Skeletal muscle satellite cell (primary cell): ENCODE measurements at regions not wholly inside any gene's neighbourhood (a gene's known extent, or its start where the extent isn't known, plus 50 kb on each side); places are given as distances from the start of the nearest gene placed in this dataset.

Source experiments
- H3K27me3 ChIP-seq: 2 replicates; pipeline ENCODE4 v1.7.0; 2013; ENCODE audit warnings: low read length; ENCODE audit not compliant: control insufficient read depth, insufficient read depth
- H3K36me3 ChIP-seq: 2 replicates; pipeline ENCODE4 v1.7.0; 2013; ENCODE audit warnings: mild to moderate bottlenecking, control low read depth, low read length; ENCODE audit not compliant: insufficient read depth
- H3K4me1 ChIP-seq: 2 replicates; pipeline ENCODE4 v1.7.0; 2013; ENCODE audit warnings: low read length; ENCODE audit not compliant: control insufficient read depth, insufficient read depth
- H3K4me2 ChIP-seq: 2 replicates; pipeline ENCODE4 v1.7.0; 2013; ENCODE audit warnings: mild to moderate bottlenecking, low read length
- H3K4me3 ChIP-seq: 2 replicates; pipeline ENCODE4 v1.7.0; 2013; ENCODE audit warnings: low read length
- H3K9ac ChIP-seq: 2 replicates; pipeline ENCODE4 v1.7.0; 2013; ENCODE audit warnings: mild to moderate bottlenecking, low read depth, low read length, moderate library complexity
- H3K9me3 ChIP-seq: replicated peaks from 2 replicates; pipeline ENCODE4 v1.7.0; 2013; ENCODE audit warnings: mild to moderate bottlenecking, control low read depth, low read length

DNA sequence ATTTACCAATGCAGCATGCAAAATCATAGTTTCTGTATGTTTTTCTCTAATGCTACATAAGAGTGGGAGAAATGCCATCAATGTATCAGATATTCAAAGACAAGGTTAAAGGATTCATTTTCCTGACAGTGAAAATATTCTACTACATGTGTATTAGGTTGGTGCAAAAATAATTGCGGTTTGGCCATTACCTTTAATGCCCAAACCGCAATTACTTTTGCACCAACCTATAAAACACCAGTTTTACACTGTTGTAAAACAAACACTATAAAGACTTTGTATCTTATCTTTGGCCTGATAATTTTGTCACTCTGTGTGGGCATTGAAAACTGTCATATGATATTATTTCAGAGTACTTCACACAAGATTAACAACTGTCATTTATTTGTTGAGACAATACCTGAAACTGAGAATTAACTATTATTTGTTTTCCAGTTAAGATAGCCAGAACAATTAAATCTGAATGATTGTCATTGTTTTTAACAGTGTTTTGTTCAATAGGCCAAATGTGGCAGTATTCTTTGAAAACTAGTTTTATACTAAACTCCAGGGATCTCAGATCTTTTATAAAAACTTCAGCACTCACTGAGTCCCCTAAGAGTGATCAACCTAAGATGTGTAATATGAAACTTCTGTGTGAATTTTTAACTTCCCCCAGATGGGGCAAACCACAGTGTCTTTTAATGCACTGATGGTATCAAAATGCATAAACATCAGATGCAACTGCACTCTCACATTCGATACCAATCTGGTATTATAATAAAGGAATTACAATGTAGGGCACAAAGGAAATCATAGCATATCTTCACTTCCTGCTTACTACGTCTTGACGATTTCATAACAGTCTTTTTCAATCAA lies 53.8 kb upstream of the FBN2 start:
- H3K4me3 ChIP-seq = no peak overlapping the region
- H3K36me3 ChIP-seq = no peaks in the 10 kb centered on the region
- no peak overlapping the region for H3K9ac ChIP-seq
- H3K4me1 ChIP-seq = peaks cover 5% of the 10 kb centered on the region
- no peaks in the 10 kb centered on the region for H3K27me3 ChIP-seq
- no peak overlapping the region for H3K4me2 ChIP-seq
- no peaks in the 10 kb centered on the region for H3K9me3 ChIP-seq

DNA sequence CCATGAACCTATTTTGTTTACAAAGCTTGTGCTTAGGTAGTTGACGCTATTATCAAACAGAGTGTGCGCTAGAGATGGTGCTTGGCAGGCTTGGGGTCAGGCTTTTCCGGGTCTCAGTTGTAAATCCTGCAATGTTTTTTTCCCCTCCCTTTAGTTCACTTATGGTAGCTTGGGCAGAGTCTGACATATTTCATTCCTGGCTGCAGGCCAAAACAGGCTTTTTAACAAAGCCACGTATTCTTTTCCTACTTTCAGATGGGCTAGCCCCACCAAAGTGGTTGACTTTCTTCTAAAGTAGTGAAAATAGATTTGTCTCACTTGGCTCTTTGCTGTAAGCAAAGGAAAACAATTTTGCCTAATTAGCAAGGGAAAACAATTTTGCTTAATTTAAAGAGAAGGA lies 58.0 kb upstream of the FBN2 start:
- Histone ChIP-seq H3K9ac (no peak overlapping the region), H3K4me2 (no peak overlapping the region)

DNA sequence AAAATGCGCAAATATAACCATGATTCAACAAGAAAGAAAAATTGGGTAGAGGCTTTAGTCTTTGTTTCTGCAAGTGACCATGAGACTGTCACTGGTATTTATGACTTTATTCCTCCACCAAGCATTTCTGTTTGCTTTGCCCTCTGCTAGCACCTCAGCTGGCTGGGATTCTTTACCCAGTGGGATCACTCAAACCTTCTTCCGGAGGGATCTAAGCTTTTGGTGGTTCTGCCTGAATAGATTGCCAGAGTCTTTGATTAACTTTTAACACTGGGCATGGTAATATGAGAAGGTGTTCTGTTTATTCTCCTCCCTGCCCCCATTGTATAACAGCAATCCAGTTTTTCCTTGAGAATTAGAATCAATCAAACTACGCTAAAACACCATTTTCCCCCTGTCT lies 59.1 kb upstream of the FBN2 start:
- no peak overlapping the region for H3K9ac ChIP-seq
- no peak overlapping the region for H3K4me3 ChIP-seq
- no peaks in the 10 kb centered on the region for H3K36me3 ChIP-seq
- H3K4me1 ChIP-seq = no peaks in the 10 kb centered on the region
- H3K27me3 ChIP-seq = no peaks in the 10 kb centered on the region
- H3K4me2 ChIP-seq = no peak overlapping the region
- H3K9me3 ChIP-seq = no peaks in the 10 kb centered on the region

More for the DNA sequence above, 58.0 kb upstream of the FBN2 start:
- Histone ChIP-seq H3K4me1 (no peaks in the 10 kb centered on the region), H3K9me3 (no peaks in the 10 kb centered on the region), H3K4me3 (no peak overlapping the region), H3K27me3 (no peaks in the 10 kb centered on the region), H3K36me3 (no peaks in the 10 kb centered on the region)

DNA sequence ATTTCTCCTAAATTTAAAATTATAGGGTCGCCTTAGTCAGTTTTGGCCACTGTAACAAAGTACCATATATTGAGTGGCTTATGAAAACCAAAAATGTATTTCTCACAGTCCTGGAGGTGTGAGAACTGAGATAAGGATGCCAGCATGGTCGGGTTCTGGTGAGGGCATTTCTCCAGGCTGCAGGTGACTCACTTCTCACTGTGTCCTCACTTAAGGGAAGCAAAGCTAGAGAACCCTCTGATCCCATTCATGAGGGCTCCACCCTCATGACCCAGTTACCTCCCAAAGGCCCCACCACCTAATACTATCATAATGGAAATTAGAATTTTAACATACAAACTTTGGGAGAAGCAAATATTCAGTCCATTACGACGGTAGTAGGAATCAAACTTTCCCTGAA lies 75.1 kb upstream of the FBN2 start:
- Histone ChIP-seq H3K4me1 (no peaks in the 10 kb centered on the region), H3K27me3 (no peaks in the 10 kb centered on the region), H3K4me2 (no peak overlapping the region), H3K9ac (no peak overlapping the region), H3K9me3 (peaks cover 2% of the 10 kb centered on the region), H3K36me3 (no peaks in the 10 kb centered on the region), H3K4me3 (no peak overlapping the region)

DNA sequence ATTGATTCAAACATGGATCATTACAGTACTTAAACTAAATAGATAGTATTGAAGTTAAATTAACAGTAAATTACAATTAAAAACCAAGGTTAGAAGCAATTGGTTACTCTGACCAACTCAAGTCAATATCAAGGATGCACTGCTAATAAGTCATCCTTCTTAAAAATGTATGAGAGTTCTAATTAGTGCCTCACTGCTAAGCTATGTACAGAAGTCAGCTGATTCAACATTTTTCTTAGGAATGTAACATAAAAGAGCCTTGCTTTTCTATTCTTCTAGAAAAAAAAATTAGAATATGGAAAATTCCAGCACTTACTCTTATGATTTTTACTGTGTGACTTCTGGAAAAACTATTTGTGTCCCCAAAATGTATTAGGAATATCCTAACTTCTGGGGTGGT lies 75.7 kb upstream of the FBN2 start:
- Histone ChIP-seq H3K4me3 (no peak overlapping the region), H3K4me2 (no peak overlapping the region), H3K4me1 (no peaks in the 10 kb centered on the region), H3K9ac (no peak overlapping the region), H3K36me3 (no peaks in the 10 kb centered on the region), H3K9me3 (peaks cover 2% of the 10 kb centered on the region), H3K27me3 (no peaks in the 10 kb centered on the region)

DNA sequence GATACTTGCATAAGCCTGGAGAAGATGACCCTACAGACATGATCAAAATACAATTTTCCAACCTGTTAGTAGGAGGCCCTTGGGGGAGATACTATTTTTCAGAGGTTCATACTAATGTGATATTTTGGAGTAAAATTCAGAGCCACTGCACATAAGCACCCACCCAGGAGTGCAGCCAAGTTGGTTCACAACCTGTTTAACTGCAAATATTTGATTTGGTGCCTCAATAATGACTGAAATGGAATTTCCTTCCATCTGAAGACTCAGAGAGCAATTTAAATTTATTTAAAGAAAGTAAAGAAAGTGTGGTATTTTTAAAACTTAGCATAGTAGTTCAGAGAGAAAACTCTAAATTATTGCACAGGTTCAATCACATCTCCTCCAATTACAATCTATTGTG lies 77.5 kb upstream of the FBN2 start:
- no peak overlapping the region for H3K4me3 ChIP-seq
- no peaks in the 10 kb centered on the region for H3K27me3 ChIP-seq
- no peak overlapping the region for H3K9ac ChIP-seq
- no peaks in the 10 kb centered on the region for H3K36me3 ChIP-seq
- H3K9me3 ChIP-seq = no peaks in the 10 kb centered on the region
- H3K4me2 ChIP-seq = no peak overlapping the region
- H3K4me1 ChIP-seq = no peaks in the 10 kb centered on the region

DNA sequence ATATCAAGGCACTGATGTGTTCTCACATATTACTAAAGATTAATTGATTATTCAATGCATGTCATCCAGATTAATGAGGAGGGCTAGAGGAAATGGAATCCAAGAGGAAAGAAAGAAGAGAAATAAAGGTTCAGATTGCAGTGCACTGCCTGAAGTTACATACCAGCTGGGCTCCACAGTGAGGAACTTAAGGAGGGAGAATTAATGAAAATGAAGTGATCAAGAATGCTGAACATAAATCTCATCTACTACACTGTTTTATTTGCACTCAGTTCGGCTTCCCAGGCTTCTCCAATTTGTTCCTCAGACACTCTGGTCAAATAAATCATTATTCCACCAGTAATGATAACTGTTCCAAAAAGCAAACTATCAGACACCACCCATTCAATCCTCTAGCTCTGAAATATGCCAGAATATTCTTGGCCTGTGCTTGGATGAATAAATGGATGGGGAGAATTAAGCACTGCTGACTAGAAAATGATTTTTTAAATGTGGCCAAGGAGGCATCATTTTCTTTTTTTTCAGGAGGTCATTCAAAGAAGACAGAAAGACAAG lies 88.6 kb upstream of the FBN2 start:
- H3K4me3 ChIP-seq = no peak overlapping the region
- H3K4me1 ChIP-seq = peaks cover 9% of the 10 kb centered on the region
- no peaks in the 10 kb centered on the region for H3K27me3 ChIP-seq
- no peaks in the 10 kb centered on the region for H3K36me3 ChIP-seq
- H3K9ac ChIP-seq = no peak overlapping the region
- H3K9me3 ChIP-seq = no peaks in the 10 kb centered on the region
- H3K4me2 ChIP-seq = no peak overlapping the region

DNA sequence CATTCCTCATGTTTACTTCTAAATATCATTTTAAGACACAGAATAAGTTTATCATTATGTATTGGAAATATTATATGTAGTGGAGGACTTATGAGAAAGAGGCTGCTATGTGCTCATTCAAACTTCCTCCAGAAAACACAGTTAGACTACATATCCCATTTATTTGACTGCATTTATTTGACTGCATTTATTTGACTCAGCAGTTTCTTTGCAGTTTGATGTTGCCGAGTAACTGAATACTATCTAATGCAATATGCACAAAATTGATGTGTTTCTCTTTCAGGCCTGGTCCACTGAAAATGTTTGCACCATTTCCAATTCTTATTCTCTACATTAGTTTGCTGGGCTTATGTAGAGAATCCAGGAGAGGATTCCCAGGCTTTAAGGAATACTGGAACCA lies 89.9 kb upstream of the FBN2 start:
- Histone ChIP-seq H3K9me3 (no peaks in the 10 kb centered on the region), H3K4me3 (no peak overlapping the region), H3K4me2 (no peak overlapping the region), H3K4me1 (peaks cover 18% of the 10 kb centered on the region), H3K9ac (no peak overlapping the region), H3K27me3 (no peaks in the 10 kb centered on the region), H3K36me3 (no peaks in the 10 kb centered on the region)

DNA sequence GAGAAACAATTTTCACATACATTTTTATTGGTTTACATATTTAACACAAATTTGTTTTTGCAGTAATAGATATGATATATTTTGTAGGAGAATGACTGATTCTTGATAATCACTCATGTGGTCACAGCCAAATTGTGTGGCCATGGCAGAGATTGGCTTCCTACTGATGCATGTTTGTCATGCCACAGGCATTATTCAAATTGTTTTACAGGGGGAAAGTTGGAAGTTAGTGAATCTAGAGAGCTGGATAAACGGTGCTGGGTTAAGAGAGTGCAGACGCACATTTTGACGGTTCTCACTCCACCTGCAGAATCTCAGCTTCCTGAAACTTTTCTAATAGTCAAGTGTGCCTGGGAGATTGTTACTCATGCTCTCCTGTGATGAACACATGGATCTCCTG lies 91.1 kb upstream of the FBN2 start:
- peaks cover 18% of the 10 kb centered on the region for H3K4me1 ChIP-seq
- H3K36me3 ChIP-seq = no peaks in the 10 kb centered on the region
- peak overlapping the region; percentile 33 for H3K4me2 ChIP-seq
- no peak overlapping the region for H3K4me3 ChIP-seq
- no peaks in the 10 kb centered on the region for H3K27me3 ChIP-seq
- H3K9me3 ChIP-seq = no peaks in the 10 kb centered on the region
- H3K9ac ChIP-seq = no peak overlapping the region

DNA sequence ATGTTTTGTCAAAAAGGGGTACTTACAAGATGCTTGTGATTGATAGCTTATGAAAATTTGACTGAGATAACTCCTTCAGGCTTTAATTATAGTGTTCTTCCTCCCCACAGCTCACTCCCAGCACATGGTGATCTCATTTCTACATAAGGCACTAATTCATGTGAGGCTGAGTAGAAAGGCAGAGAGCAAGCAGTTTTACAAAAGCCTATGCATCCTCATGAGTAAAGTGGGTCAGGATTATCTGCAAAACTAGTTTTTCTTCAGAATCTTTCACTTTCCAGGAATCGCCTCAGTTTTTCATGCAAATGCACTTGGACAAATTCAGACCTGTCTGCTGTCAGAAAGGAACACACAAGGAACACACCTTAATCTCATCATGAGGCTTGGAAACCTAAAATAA lies 92.1 kb upstream of the FBN2 start:
- H3K27me3 ChIP-seq = no peaks in the 10 kb centered on the region
- no peak overlapping the region for H3K4me2 ChIP-seq
- no peak overlapping the region for H3K4me3 ChIP-seq
- H3K9ac ChIP-seq = no peak overlapping the region
- peaks cover 18% of the 10 kb centered on the region for H3K4me1 ChIP-seq
- H3K9me3 ChIP-seq = no peaks in the 10 kb centered on the region
- no peaks in the 10 kb centered on the region for H3K36me3 ChIP-seq

DNA sequence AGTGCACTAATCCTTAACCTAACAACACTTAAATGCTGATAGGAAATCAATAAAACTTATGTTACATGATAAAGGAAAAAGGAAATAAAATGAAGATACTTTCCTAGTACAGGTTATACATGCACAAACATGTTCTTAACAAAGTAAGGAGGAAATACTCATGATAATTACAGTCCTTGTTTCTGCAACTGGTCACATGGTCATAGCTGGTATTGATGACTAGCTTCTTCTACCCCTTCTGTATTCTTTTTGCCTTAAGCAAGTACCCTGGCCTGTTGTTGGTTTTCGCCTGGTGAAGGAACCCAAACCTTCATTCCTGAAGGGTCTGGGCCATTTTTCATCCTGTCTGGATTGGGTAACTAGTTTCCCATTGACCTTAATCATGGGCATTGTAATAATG lies 93.7 kb upstream of the FBN2 start:
- H3K9me3 ChIP-seq = no peaks in the 10 kb centered on the region
- no peak overlapping the region for H3K9ac ChIP-seq
- H3K27me3 ChIP-seq = no peaks in the 10 kb centered on the region
- H3K4me2 ChIP-seq = no peak overlapping the region
- H3K36me3 ChIP-seq = no peaks in the 10 kb centered on the region
- no peak overlapping the region for H3K4me3 ChIP-seq
- H3K4me1 ChIP-seq = peaks cover 18% of the 10 kb centered on the region

DNA sequence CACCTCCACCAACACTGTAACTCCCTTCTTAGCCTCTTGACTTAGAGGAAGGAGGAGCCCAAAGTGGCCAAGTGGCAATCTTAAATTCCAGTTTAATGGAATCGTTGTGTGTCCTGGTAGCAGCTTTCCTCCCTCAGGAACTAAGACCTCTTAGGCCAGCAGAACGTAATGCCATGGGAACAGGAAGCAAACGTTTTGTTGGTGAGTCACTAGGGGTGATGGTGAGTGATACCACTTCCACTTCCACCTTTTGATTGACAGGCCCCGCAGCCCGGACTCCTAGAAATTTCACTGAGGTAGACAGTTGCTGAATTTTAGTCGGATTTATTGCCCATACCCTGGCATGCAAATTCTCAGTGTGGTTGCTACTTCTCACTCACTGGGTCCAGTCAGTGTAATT lies 94.2 kb upstream of the FBN2 start:
- no peaks in the 10 kb centered on the region for H3K27me3 ChIP-seq
- H3K9me3 ChIP-seq = no peaks in the 10 kb centered on the region
- H3K4me3 ChIP-seq = no peak overlapping the region
- H3K9ac ChIP-seq = no peak overlapping the region
- peaks cover 20% of the 10 kb centered on the region for H3K4me1 ChIP-seq
- H3K36me3 ChIP-seq = no peaks in the 10 kb centered on the region
- no peak overlapping the region for H3K4me2 ChIP-seq
